BJ (cell line): ENCODE measurements at regions not wholly inside any gene's neighbourhood (a gene's known extent, or its start where the extent isn't known, plus 50 kb on each side); places are given as distances from the start of the nearest gene placed in this dataset.

ENCODE experiments used
- CTCF ChIA-PET: fragments of 350-600 bp; formaldehyde crosslinking; extraction: SDS; loops from one replicate; lab custom pipeline; 2021; ENCODE audit warnings: antibody characterized with exemption, inconsistent platforms; lab: Yijun Ruan, JAX
- POLR2A ChIA-PET: fragments of 300-600 bp; sonication (Branson Sonifier 250); formaldehyde crosslinking; extraction: SDS; loops from one replicate; lab custom pipeline; 2021; ENCODE audit warnings: antibody characterized with exemption; lab: Charles Lee
- DNase-seq: peaks from one replicate; pipeline ENCODE4 v3.0.0-alpha.2; 2011; ENCODE audit warnings: low read depth
- H3K27me3 ChIP-seq: 2 replicates; pipeline ENCODE4 v1.6.0; 2011; ENCODE audit warnings: low read length; ENCODE audit not compliant: control insufficient read depth, insufficient read depth
- H3K36me3 ChIP-seq: 2 replicates; pipeline ENCODE4 v1.5.1; 2011; ENCODE audit warnings: low read length; ENCODE audit not compliant: control insufficient read depth, insufficient read depth
- H3K4me3 ChIP-seq: 2 replicates; pipeline ENCODE4 v1.5.1; 2011; ENCODE audit warnings: low read depth, mild to moderate bottlenecking, control low read depth, low read length
- CTCF ChIP-seq: IDR thresholded peaks from 2 replicates; pipeline ENCODE4 v1.5.1; 2011; ENCODE audit warnings: low read depth, mild to moderate bottlenecking, control low read depth, inconsistent platforms, low read length, moderate library complexity; ENCODE audit not compliant: insufficient read depth

- ChIA-PET CTCF (no interaction called here), POLR2A (no interaction called here)
- TF ChIP-seq CTCF = no peak
- H3K4me3 ChIP-seq = no peak overlapping the region
- DNase-seq = no peak
- H3K36me3 ChIP-seq = no peaks in the 10 kb centered on the region
- H3K27me3 ChIP-seq = no peaks in the 10 kb centered on the region
Observed at GRCh38 chrX:124984140-124984813, 335.4 kb upstream of the TEX13C start.

DNA sequence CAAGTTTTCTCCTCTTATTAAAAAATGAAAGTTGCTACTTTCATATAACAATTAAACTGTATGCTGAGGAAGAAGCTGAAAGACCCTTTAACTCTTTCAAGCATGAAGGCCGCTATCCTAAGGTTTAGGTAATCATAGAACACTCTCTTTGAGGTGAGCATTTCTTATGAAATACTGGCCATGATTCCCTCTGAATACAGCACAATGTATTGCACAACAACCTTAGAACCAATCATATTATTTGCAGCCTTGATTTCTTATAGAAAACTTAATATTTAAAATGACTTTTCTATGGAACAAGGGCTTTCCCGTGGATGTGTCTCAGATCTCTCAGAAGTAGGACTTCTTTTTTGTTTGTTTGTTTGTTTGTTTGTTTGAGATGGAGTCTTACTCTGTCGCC is 333.4 kb upstream of the TEX13C start:
- Histone ChIP-seq H3K4me3 (no peak overlapping the region), H3K27me3 (no peaks in the 10 kb centered on the region), H3K36me3 (no peaks in the 10 kb centered on the region)
- ChIA-PET CTCF (no interaction called here), POLR2A (no interaction called here)
- no peak for DNase-seq
- no peak for TF ChIP-seq CTCF

DNA sequence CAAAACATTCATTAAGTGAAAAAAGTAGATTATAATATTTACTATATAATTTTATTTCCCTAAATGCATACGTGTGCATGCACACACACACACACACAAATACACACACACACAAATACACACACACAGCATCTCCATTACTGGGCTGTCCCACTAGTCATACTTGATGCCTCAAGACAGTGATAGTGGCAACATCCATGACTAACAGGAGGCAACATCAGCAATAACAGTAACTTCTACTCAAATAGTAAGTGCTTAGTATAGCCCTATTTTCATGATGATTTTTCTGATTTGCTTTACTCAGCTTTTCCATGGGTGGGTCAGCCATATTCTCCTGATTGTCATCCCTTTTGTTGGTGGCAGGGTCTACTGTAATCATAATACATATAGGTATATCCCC is 325.9 kb upstream of the TEX13C start:
- TF ChIP-seq CTCF = no peak
- no peak for DNase-seq
- H3K36me3 ChIP-seq = no peaks in the 10 kb centered on the region
- H3K4me3 ChIP-seq = no peak overlapping the region
- no peaks in the 10 kb centered on the region for H3K27me3 ChIP-seq
- ChIA-PET POLR2A (no interaction called here), CTCF (no interaction called here)

DNA sequence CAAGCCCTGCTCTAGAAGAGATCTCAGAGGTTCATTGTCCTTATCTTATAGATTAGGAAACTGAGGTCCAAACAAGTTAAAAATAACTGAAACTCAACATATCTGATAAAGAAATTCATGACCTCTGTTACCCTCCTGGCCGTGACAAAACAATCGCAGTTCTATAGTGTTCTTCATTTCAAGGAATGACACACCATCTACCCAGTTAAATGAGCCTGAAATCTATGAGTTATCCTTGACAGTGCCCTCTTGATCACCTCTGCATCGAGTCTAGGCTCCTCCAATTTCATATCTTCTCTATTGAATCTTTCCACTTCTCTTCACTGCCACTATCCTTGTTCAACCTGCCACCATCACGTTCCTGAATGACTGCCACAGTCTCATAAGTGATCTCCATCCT is 325.3 kb upstream of the TEX13C start:
- no peak for TF ChIP-seq CTCF
- DNase-seq = no peak
- Histone ChIP-seq H3K4me3 (no peak overlapping the region), H3K36me3 (no peaks in the 10 kb centered on the region), H3K27me3 (no peaks in the 10 kb centered on the region)
- ChIA-PET POLR2A (no interaction called here), CTCF (no interaction called here)

DNA sequence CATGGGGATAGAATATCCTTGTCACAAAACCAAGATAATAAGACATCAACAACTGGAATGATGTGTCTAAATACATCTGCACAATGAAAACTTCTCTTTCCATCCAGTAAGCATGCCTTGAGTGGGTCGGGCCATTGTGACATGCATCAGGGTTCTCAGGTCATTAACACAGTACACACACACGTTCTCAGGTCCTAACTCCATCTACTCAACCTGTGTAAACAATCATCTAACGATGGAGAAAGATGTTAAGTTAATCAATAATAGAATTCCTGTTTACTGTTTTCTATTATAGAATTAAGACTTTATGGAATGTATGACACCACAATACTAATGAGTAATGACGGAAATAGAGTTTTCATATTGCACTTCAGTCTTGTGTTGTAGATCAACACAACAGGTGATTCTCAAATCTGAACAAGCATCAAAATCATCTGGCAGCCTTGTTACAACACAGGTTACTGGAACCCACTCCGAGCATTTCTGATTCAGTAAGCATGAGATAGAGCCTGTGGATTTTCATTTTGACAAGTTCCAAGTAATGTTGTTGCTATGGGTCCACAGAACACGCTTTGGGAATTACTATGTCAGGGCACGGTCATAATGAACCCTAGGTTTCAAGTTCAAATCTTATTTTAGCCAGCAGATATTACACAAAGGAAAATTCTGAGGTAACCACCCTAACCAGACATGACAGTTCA is 315.8 kb upstream of the TEX13C start:
- no peaks in the 10 kb centered on the region for H3K27me3 ChIP-seq
- POLR2A ChIA-PET = no interaction called here
- no peak for TF ChIP-seq CTCF

More for the DNA sequence above, 315.8 kb upstream of the TEX13C start:
- Histone ChIP-seq H3K36me3 (no peaks in the 10 kb centered on the region), H3K4me3 (no peak overlapping the region)
- CTCF ChIA-PET = no interaction called here
- no peak for DNase-seq
